ENCODE measurements at regions not wholly inside any gene's neighbourhood (a gene's known extent, or its start where the extent isn't known, plus 50 kb on each side); places are given as distances from the start of the nearest gene placed in this dataset.

- DNase-seq (ENCODE audit: extremely low read depth, low read depth) = no peak
Measured at GRCh38 chr6:18664401-18664800, 277.3 kb downstream of the RNF144B start.

DNA sequence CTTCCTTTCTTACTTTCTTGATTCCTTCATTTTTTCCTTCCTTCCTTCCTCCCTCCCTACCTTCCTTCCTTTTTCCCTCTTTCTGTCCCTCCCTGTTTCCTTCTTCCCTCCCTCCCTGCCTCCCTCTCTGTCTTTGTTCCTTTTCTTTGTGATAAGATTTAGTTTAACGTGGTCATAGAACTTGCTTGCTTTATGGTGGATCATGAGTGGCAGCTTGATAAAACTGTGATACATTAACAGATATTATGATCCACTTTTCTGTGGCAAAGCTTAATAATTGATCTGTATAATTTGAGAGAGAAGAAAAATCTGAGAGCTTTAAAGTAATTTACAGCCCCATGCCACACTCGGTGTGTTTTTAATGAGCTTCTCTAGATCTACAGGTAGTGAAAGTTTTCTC lies 280.5 kb downstream of the RNF144B start:
- DNase-seq (ENCODE audit: extremely low read depth, low read depth) = no peak

GRCh38 chr6:18668994-18669393 lies 281.8 kb downstream of the RNF144B start:
- DNase-seq (ENCODE audit: extremely low read depth, low read depth) = no peak

- no peak for DNase-seq (ENCODE audit: extremely low read depth, low read depth)
Measured at GRCh38 chr6:18672852-18673251, 285.7 kb downstream of the RNF144B start.

DNA sequence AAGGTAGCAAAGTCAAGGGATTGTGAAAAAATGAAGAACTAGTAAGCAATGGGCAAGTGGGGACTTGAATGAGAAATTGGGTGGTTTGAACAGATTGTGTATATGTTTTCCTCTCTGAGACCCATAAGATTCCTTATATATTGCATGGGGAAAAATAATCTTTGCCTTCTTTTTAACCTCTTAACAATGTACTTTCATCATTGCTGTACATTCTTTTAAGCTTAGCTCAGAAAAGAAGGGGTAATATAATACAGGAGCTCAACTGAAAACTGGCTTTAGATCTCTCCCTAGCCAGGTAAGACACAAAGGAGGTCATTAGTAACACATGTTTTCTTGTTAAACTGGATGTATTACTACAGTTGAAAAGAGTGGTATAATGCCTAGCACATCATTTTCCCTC lies 287.2 kb downstream of the RNF144B start:
- no peak for DNase-seq (ENCODE audit: extremely low read depth, low read depth)

- DNase-seq (ENCODE audit: extremely low read depth, low read depth) = no peak
Measured at GRCh38 chr6:18675881-18676280, 288.7 kb downstream of the RNF144B start.

GRCh38 chr6:18676548-18676947 lies 289.4 kb downstream of the RNF144B start:
- DNase-seq (ENCODE audit: extremely low read depth, low read depth) = no peak

- DNase-seq (ENCODE audit: extremely low read depth, low read depth) = no peak
Measured at GRCh38 chr6:18680842-18681241, 293.7 kb downstream of the RNF144B start.

DNA sequence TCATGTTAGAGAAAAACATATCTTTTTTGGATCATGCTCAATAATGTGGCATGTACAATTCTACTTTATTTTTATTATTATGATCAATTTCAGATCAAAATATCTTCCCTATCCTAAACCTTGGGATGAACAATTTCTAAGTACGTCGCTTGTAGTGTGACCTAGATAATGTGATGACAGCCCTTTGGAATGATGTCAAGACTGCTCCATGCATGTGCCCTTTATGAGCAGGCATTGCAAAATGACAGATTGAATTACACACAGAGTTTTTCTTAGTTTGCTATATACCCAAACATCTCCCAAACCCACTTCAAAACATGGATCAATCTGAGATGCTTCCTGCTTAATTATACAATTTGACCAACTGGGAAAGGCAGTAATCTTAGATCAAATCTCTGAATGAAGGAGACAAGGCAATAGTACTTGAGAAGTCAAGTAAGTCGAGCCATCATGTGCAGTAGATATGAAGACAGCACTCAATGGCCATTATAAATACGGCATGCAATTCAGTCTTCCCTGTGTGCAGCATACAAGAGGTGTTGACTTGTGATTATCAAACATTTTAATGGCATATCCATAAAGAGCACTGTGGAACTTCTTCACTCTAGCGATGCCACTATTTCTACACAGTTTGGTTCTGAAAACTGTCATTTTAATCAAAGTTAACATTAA lies 294.8 kb downstream of the RNF144B start:
- no peak for DNase-seq (ENCODE audit: extremely low read depth, low read depth)

DNA sequence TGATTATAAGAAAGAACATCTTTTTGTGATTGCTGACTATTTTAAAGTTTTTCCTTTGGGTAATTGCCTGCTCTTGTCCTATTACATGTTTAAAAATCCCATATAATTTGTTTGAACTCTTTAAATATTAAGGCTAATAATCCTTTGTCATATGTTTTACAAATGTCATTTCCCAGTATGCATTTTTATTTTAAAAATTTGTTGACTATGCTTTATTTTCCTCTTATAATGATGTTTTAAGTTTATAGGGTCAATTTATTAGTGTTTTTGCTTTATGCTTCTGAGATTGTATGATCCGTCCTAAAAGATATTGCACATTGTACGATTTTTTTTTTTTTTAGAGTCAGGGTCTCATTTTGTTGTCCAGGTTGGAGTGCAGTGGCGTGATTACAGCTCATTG lies 297.2 kb downstream of the RNF144B start:
- DNase-seq (ENCODE audit: extremely low read depth, low read depth) = no peak

DNA sequence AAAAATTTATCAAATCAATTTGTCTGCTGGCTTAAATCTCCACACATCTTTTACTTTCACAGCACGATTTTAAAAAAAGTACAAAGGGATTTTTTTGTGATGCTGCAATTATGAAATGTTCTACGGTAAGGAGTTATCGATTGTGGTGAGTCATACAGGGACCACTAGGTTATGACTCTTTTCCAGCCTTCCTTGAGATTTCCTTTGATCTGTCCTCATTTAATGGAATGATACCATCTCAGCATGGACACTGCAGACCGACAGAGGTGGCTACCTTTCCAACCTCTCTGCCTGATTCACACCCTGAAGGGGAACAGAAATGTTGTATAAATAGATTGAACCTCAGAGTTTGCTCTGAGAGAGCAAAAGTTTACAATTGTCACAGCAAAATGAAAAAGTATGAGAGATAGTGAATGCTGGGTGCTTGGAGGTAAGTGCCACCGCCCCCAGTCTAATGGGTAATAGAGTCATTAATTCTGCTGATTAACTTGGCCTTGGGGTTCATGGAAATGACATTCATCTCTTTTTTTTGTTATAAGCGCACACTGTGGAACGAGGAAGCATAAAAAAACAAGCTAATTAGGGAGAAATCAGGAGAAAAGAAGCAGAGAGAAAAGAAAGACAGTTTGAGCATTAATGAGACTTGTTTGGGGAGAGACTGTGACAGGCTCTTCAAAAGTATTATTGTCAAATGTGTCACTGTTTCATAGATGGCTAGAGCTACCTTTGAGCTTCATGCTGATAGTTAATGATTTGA lies 306.0 kb downstream of the RNF144B start:
- DNase-seq (ENCODE audit: extremely low read depth, low read depth) = no peak

- no peak for DNase-seq (ENCODE audit: extremely low read depth, low read depth)
Measured at GRCh38 chr6:18693881-18694280, 306.7 kb downstream of the RNF144B start.

DNA sequence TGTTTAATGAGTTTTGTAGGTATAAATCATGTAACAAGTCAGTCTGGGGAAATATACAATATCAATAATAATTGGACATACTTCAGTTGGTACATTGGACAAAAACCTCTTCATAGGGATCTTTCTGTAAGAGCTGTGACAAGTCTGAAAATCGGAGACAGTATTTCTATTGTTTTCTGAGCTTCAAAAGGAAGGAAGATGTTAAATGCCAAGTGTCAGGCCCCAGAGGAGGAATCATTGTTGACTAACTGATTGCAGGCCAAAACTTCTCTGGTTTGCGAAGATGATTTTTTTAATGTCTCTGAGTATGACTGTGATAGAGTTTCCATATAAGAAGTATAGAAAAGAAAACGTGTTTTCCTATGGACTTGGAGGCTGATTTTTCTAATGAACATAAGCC lies 316.4 kb downstream of the RNF144B start:
- DNase-seq (ENCODE audit: extremely low read depth, low read depth) = no peak

DNA sequence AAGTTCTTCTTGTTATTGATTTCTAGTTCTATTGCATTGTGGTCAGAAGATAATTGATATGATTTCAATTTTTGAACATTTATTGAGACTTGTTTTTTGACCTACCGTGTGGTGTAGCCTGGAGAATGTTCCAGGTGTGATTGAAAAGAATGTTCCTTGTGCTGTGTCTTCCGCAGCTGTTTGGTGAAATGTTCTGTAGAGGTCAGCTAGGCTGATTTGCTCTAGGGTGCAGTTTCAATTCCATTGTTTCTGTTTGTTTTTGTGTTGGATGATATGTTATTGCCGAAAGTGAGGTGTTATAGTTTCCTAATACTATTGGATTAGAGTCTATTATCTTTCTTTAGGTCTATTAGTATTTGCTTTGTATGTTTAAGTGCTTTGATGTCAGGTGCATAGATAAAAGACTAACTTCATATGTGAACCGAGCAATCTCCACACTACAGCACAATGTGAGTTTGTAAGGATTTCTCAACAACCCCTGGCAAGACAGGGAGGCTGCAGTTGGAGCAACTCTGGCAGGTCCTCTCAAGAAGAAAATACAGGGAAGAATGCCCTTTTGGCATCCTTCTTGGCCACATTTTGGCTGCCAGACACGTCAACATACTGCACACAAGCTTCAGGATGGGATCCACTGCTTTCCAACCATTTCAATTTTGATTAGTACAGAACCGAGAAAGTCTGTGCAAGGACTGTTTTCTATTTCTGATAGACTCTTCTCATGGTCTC lies 320.7 kb downstream of the RNF144B start:
- DNase-seq (ENCODE audit: extremely low read depth, low read depth) = no peak

- no peak for DNase-seq (ENCODE audit: extremely low read depth, low read depth)
Measured at GRCh38 chr6:18712595-18712994, 325.4 kb downstream of the RNF144B start.

- DNase-seq (ENCODE audit: extremely low read depth, low read depth) = no peak
Measured at GRCh38 chr6:18720075-18720474, 332.9 kb downstream of the RNF144B start.

DNA sequence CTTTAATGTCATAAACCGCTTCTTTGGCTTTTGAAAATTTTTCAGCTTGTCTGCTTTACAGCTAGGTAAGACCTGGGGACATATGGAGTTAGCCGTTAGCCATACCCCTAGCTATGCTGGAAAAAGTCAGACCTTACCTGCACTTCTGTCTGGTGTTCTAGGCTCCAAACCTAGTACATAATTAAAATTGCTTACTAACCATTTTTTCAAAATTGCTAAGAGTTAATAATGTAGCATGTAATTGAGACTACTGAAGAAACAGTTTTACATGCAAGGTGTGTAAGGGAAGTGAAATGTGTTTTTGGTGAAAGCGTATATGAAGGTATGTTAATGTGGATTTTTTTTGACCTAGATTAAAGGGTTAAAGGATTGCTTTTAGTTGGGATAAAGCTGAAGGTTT lies 336.9 kb downstream of the RNF144B start:
- no peak for DNase-seq (ENCODE audit: extremely low read depth, low read depth)

DNA sequence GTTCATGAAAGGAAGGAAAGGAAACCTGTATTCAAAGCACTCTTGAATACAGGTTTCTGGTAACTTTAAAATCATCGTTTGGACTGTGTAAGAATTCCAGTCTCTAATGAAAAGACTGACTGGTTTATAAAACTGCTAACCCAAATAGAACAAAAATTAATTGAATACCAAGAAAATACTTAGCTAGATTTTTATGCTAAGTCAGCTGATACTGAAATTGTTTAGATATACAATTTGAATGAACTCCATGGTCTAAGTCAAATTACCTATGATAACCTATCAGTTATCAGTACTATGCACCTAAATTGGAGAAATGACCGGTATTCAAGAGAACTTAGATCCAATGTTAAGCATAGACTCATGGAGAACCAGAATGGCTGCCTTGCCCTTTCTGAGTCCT lies 338.3 kb downstream of the RNF144B start:
- no peak for DNase-seq (ENCODE audit: extremely low read depth, low read depth)

DNA sequence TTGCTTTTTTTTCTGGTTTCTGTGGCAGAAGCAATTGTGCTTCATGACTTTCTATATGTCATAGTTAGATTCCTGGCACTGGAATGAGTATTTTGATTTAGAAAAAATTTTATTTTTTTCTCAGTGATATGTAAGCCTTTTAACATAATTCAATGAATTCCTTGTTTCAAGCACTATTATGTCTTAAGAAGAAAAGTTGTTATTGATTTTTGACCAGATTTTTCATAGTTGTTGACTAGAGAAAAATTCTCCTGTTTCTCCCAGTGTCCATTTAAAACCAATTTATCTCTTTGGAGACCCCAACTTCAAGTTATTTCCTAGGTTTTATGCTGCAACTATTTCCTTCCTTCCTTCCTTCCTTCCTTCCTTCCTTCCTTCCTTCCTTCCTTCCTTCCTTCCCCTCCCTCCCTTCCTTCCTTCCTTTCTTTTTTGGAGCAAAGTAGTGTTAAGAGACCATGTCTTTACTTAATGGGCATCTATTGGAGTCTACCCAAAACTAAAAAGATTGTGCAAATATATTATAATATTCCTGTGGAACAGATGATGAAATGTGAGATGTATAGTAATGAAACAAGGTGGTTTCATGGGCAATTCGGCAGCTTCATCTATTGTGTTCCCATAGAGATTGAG lies 346.9 kb downstream of the RNF144B start:
- DNase-seq (ENCODE audit: extremely low read depth, low read depth) = no peak

DNA sequence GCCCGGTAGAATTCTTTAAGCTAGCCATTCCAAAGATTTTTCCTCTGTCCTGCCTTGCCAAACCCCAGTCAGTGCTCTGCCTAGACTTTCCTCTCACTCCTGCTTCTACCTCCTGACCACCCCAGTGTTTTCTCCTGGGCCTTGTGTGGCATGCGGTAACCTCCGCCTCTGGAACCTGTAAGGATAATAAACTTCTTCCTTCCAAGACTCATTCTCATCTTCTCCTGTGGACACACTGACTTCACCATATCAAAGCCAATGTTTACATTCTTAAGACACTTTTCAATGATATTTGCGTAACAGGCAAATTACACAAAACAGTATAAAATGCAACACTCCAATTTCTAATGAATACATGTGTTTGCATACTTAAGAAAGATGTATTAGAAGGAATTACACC lies 354.6 kb downstream of the RNF144B start:
- no peak for DNase-seq (ENCODE audit: extremely low read depth, low read depth)

- DNase-seq (ENCODE audit: extremely low read depth, low read depth) = no peak
Measured at GRCh38 chr6:18742406-18742805, 355.3 kb downstream of the RNF144B start.

Data from NCI-H460 (cell line).